Endothelial cell of umbilical vein (primary cell): ENCODE measurements at regions not wholly inside any gene's neighbourhood (a gene's known extent, or its start where the extent isn't known, plus 50 kb on each side); places are given as distances from the start of the nearest gene placed in this dataset.

Experiments used
- BruUV-seq: library from RNA; stranded (reverse); fragments of 400-500 nt; replicated peaks from 2 replicates; lab custom pipeline; 2021; lab: Mats Ljungman, UMichigan
- CTCF ChIA-PET: fragments of 300-600, 350-600 bp; sonication (Branson Sonifier 250); formaldehyde crosslinking; loops from one replicate; lab custom pipeline; 2021; ENCODE audit warnings: antibody characterized with exemption, inconsistent platforms; lab: Charles Lee
- POLR2A ChIA-PET: fragments of 300-600, 350-600 bp; sonication (Branson Sonifier 250); formaldehyde crosslinking; loops from one replicate; lab custom pipeline; 2021; ENCODE audit warnings: antibody characterized with exemption, inconsistent platforms; lab: Charles Lee
- DNase-seq: peaks from one replicate; pipeline ENCODE4 v3.0.0-alpha.2; 2011; ENCODE audit warnings: low read depth, low spot score
- FAIRE-seq: peaks from 2 replicates; lab custom pipeline; 2011; peaks lifted over from hg19 to GRCh38; lab: Jason Lieb, UNC
- H2AFZ ChIP-seq: 2 replicates; pipeline ENCODE4 v1.6.0; 2012; ENCODE audit warnings: low read depth, low read length, control low read depth, inconsistent platforms
- H3K27ac ChIP-seq: 2 replicates; pipeline ENCODE4 v1.5.1; 2011; ENCODE audit warnings: low read depth, mild to moderate bottlenecking, control low read depth, low read length, moderate library complexity; ENCODE audit not compliant: insufficient read depth
- H3K27me3 ChIP-seq, 2 experiments: 2 replicates each; pipeline versions ENCODE4 v1.6.0 to v1.6.1; 2011; ENCODE audit warnings: low read length in 2 of 2, mixed read lengths in 1 of 2; ENCODE audit not compliant: control insufficient read depth in 2 of 2, insufficient read depth in 2 of 2
- H3K36me3 ChIP-seq, 2 experiments: 2 replicates in 1 of 2; 3 replicates in 1 of 2; pipeline ENCODE4 v1.5.1; 2011; ENCODE audit warnings: low read length in 2 of 2, mild to moderate bottlenecking in 1 of 2, moderate library complexity in 1 of 2; ENCODE audit not compliant: control insufficient read depth in 2 of 2, insufficient read depth in 2 of 2; ENCODE audit errors: extremely low read depth in 1 of 2
- H3K4me1 ChIP-seq: 3 replicates; pipeline ENCODE4 v1.5.1; 2011; ENCODE audit warnings: mild to moderate bottlenecking, low read length; ENCODE audit not compliant: control insufficient read depth, insufficient read depth; ENCODE audit errors: extremely low read depth
- H3K4me2 ChIP-seq: 2 replicates; pipeline ENCODE4 v1.6.1; 2011; ENCODE audit warnings: low read length, control low read depth, mixed read lengths; ENCODE audit not compliant: insufficient read depth
- H3K4me3 ChIP-seq, 3 experiments: fragments of 200-600 bp in 1 of 3; sonication (generic), shearing (Covaris generic) in 1 of 3; replicated peaks in 1 of 3; 2 replicates each; pipeline ENCODE4 v1.5.1; 2011 to 2016; ENCODE audit warnings: control low read depth in 3 of 3, low read length in 3 of 3, mild to moderate bottlenecking in 2 of 3, inconsistent platforms in 1 of 3, low read depth in 1 of 3, moderate library complexity in 1 of 3; ENCODE audit not compliant: insufficient read depth in 1 of 3
- H3K79me2 ChIP-seq: 2 replicates; pipeline ENCODE4 v1.6.0; 2012; ENCODE audit warnings: low read length, inconsistent platforms; ENCODE audit not compliant: control insufficient read depth, insufficient read depth
- H3K9ac ChIP-seq: replicated peaks from 2 replicates; pipeline ENCODE3; 2011; ENCODE audit warnings: low read length, control low read depth; ENCODE audit not compliant: insufficient read depth; ENCODE audit errors: extremely low read depth
- H3K9me1 ChIP-seq: replicated peaks from 3 replicates; pipeline ENCODE4 v1.6.0; 2011; ENCODE audit warnings: mild to moderate bottlenecking, low read length; ENCODE audit not compliant: control insufficient read depth, insufficient read depth; ENCODE audit errors: extremely low read depth
- H3K9me3 ChIP-seq: replicated peaks from 2 replicates; pipeline ENCODE4 v1.5.1; 2012; ENCODE audit warnings: low read length, inconsistent platforms; ENCODE audit not compliant: control insufficient read depth, insufficient read depth
- H4K20me1 ChIP-seq: replicated peaks from 2 replicates; pipeline ENCODE3; 2011; ENCODE audit warnings: mild to moderate bottlenecking, low read length; ENCODE audit not compliant: control insufficient read depth, insufficient read depth; ENCODE audit errors: extremely low read depth
- EZH2 ChIP-seq: IDR thresholded peaks from 2 replicates; pipeline ENCODE4 v1.6.1; 2012; ENCODE audit warnings: borderline replicate concordance, low read depth, mild to moderate bottlenecking, moderate library complexity, low read length, inconsistent platforms; ENCODE audit not compliant: severe bottlenecking
- FOS ChIP-seq: IDR thresholded peaks from 2 replicates; pipeline ENCODE4 v1.6.1; 2011; ENCODE audit warnings: mild to moderate bottlenecking, low read length, moderate library complexity, borderline replicate concordance; ENCODE audit not compliant: insufficient read depth
- GATA2 ChIP-seq: IDR thresholded peaks from 2 replicates; pipeline ENCODE4 v1.7.0; 2011; ENCODE audit warnings: low read depth, mild to moderate bottlenecking, moderate library complexity, mixed read lengths, low read length; ENCODE audit not compliant: insufficient read length, insufficient read depth
- JUN ChIP-seq: IDR thresholded peaks from 2 replicates; pipeline ENCODE4 v1.6.1; 2011; ENCODE audit warnings: borderline replicate concordance, low read depth; ENCODE audit not compliant: insufficient read length, insufficient read depth
- MYC ChIP-seq: IDR thresholded peaks from one replicate; pipeline ENCODE4 v1.6.1; 2011; ENCODE audit warnings: mild to moderate bottlenecking, low read depth, low read length
- POLR2A ChIP-seq: IDR thresholded peaks from 2 replicates; pipeline ENCODE4 v1.6.1; 2012; ENCODE audit warnings: low read depth, mild to moderate bottlenecking, control low read depth, low read length
- POLR2AphosphoS5 ChIP-seq: IDR thresholded peaks from 2 replicates; pipeline ENCODE4 v1.6.1; 2012; ENCODE audit warnings: low read depth, mild to moderate bottlenecking, control low read depth, low read length, moderate library complexity; ENCODE audit not compliant: insufficient read depth
- dilution Hi-C: fragments of 300-500 bp; cut with MboI; formaldehyde crosslinking; loops from one replicate; pipeline ENCODE4 v1.15.0; 2019; ENCODE audit warnings: low sequenced_read_pairs; ENCODE audit not compliant: extremely low pct_ligation_motif_present
- intact Hi-C: fragments of 100-400 bp; cut with micrococcal nuclease; formaldehyde crosslinking; loops from one replicate; pipeline ENCODE4 v1.10.0; 2022
- TF ChIP-seq, protein P1 (sequence below): IDR thresholded peaks from 2 replicates; pipeline ENCODE4 v1.6.1; 2011; ENCODE audit not compliant: insufficient read depth, insufficient read length
- TF ChIP-seq, protein P2 (sequence below), 2 donors: IDR thresholded peaks; 1 replicate in 1 of 2; 2 replicates in 1 of 2; pipeline ENCODE4 v1.5.1; 2011; ENCODE audit warnings: low read length in 2 of 2, mild to moderate bottlenecking in 2 of 2, moderate library complexity in 2 of 2, control low read depth in 1 of 2, inconsistent platforms in 1 of 2, low read depth in 1 of 2; ENCODE audit not compliant: insufficient read depth in 1 of 2; ENCODE audit errors: extremely low read depth in 1 of 2

DNA sequence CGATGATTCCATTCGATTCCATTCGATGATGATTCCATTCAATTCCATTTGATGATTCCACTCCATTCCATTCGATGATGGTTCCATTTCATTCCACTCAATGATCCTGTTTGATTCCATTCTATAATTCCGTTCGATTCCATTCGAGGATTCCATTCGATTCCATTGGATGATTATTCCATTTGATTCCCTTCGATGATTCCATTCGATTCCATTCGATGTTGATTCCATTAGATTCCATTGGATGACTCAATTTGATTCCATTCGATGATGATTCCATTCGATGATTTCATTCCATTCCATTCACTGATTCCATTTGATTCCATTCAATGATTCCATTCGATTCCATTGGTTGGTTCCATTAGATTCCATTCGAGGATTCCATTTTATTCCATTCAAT, 1084.4 kb downstream of the RPIA start:
- no peak overlapping the region for H3K4me2 ChIP-seq
- H4K20me1 ChIP-seq = no peaks in the 10 kb centered on the region
- no TSS peak for BruUV-seq
- no peaks in the 10 kb centered on the region for H3K36me3 ChIP-seq
- POLR2A ChIA-PET = no interaction called here
- intact Hi-C loops = no loop called here
- DNase-seq = no peak
- peaks cover 48% of the 10 kb centered on the region for H3K9me3 ChIP-seq
- no peak overlapping the region for H3K27ac ChIP-seq
- H3K9me1 ChIP-seq = no peaks in the 10 kb centered on the region
- H3K27me3 ChIP-seq = no peaks in the 10 kb centered on the region
- no peaks in the 10 kb centered on the region for H3K4me1 ChIP-seq
- no peaks in the 10 kb centered on the region for H3K79me2 ChIP-seq
- no peak overlapping the region for H3K9ac ChIP-seq
- CTCF ChIA-PET = no interaction called here
- dilution Hi-C loops = no loop called here
- no peak overlapping the region for H2AFZ ChIP-seq
- H3K4me3 ChIP-seq = no peak overlapping the region
- TF ChIP-seq, protein P1, sequence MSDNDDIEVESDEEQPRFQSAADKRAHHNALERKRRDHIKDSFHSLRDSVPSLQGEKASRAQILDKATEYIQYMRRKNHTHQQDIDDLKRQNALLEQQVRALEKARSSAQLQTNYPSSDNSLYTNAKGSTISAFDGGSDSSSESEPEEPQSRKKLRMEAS = no peak
- TF ChIP-seq FOS (no peak), POLR2A (no peak), JUN (no peak), EZH2 (no peak), POLR2AphosphoS5 (no peak), MYC (no peak), GATA2 (no peak)
- TF ChIP-seq, protein P2, sequence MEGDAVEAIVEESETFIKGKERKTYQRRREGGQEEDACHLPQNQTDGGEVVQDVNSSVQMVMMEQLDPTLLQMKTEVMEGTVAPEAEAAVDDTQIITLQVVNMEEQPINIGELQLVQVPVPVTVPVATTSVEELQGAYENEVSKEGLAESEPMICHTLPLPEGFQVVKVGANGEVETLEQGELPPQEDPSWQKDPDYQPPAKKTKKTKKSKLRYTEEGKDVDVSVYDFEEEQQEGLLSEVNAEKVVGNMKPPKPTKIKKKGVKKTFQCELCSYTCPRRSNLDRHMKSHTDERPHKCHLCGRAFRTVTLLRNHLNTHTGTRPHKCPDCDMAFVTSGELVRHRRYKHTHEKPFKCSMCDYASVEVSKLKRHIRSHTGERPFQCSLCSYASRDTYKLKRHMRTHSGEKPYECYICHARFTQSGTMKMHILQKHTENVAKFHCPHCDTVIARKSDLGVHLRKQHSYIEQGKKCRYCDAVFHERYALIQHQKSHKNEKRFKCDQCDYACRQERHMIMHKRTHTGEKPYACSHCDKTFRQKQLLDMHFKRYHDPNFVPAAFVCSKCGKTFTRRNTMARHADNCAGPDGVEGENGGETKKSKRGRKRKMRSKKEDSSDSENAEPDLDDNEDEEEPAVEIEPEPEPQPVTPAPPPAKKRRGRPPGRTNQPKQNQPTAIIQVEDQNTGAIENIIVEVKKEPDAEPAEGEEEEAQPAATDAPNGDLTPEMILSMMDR (IDR thresholded peaks at IDR 0.05; ENCODE audit: extremely low read depth in 1 of 2, insufficient read depth in 1 of 2, low read depth in 1 of 2, low read length in 2 of 2) = no peak
- FAIRE-seq = no peak
